ENCODE measurements at regions not wholly inside any gene's neighbourhood (a gene's known extent, or its start where the extent isn't known, plus 50 kb on each side); places are given as distances from the start of the nearest gene placed in this dataset.

DNA sequence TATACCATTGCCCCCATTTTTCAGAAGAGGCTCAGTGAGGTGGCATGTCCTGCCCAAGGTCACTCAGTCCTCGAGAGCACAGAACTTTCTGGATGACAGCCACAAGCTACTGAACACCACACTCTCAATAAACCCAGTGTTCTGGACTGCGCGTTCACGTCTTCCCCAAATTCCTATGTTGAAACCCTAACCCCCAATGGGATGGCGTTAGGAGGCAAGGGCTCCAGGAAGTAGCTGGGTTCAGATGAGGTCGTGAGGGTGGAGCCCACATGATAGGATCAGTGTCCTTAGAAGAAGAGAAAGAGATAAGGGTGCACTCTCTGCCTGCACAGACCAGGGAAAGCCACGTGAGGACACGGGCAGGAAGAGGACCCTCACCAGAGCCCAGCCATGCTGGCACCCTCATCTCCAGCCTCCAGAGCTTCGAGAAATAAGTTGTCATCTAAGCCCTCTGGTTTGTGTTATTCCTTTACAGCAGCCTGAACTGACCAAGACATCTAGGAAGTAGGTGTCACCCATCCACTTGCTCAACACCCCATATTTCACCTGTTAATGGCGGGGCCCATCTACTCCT is 324.0 kb downstream of the UACA start:
- no peak for DNase-seq
- Histone ChIP-seq H3K4me3 (ENCODE audit: low read length in 3 of 3) (no peak overlapping the region), H3K9ac (ENCODE audit: low read length in 3 of 3) (no peak overlapping the region), H3K4me1 (ENCODE audit: control insufficient read depth in 2 of 3, insufficient read depth in 2 of 3, low read depth in 1 of 3, low read length in 3 of 3) (no peaks in the 10 kb centered on the region), H3K27me3 (ENCODE audit: control insufficient read depth, insufficient read depth, low read length) (no peaks in the 10 kb centered on the region), H3K36me3 (ENCODE audit: control insufficient read depth in 2 of 3, insufficient read depth in 3 of 3, low read length in 3 of 3) (no peaks in the 10 kb centered on the region), H3K9me3 (ENCODE audit: control insufficient read depth in 2 of 3, insufficient read depth in 1 of 3, low read length in 3 of 3) (no peaks in the 10 kb centered on the region), H3K27ac (ENCODE audit: low read depth in 2 of 2, low read length in 2 of 2) (no peak overlapping the region)
- FAIRE-seq = no peak
- TF ChIP-seq, protein P1, sequence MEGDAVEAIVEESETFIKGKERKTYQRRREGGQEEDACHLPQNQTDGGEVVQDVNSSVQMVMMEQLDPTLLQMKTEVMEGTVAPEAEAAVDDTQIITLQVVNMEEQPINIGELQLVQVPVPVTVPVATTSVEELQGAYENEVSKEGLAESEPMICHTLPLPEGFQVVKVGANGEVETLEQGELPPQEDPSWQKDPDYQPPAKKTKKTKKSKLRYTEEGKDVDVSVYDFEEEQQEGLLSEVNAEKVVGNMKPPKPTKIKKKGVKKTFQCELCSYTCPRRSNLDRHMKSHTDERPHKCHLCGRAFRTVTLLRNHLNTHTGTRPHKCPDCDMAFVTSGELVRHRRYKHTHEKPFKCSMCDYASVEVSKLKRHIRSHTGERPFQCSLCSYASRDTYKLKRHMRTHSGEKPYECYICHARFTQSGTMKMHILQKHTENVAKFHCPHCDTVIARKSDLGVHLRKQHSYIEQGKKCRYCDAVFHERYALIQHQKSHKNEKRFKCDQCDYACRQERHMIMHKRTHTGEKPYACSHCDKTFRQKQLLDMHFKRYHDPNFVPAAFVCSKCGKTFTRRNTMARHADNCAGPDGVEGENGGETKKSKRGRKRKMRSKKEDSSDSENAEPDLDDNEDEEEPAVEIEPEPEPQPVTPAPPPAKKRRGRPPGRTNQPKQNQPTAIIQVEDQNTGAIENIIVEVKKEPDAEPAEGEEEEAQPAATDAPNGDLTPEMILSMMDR (IDR thresholded peaks at IDR 0.05; ENCODE audit: borderline replicate concordance, extremely low read depth, insufficient read depth) = no peak
- intact Hi-C loops (cut with DNase I) = no loop called here

DNA sequence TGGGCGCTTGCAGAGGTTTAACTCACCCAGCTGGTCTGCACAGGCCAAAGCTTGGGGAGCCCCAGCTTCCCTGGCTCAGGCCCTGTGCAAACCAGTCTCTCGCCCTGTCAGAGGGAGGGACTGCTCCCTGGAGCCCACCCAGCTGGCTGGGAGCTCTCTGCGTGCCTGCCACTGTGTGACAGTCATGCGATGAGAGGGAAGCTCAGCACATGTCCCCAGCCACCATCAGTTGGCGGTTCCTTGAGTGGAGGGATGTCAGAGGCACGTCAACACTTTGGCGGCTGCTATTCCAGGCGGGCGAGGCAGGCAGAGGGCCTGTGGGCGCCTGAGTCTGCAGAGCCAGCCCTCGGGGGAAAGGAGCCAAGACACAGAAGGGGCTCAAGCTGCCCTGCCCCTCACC is 324.6 kb downstream of the UACA start:
- Histone ChIP-seq H3K27me3 (ENCODE audit: control insufficient read depth, insufficient read depth, low read length) (no peaks in the 10 kb centered on the region), H3K9ac (ENCODE audit: low read length in 3 of 3) (no peak overlapping the region), H3K36me3 (ENCODE audit: control insufficient read depth in 2 of 3, insufficient read depth in 3 of 3, low read length in 3 of 3) (no peaks in the 10 kb centered on the region), H3K27ac (ENCODE audit: low read depth in 2 of 2, low read length in 2 of 2) (no peak overlapping the region), H3K4me1 (ENCODE audit: control insufficient read depth in 2 of 3, insufficient read depth in 2 of 3, low read depth in 1 of 3, low read length in 3 of 3) (peaks cover 0 to 4% (median 0%) of the 10 kb centered on the region in 3 donors), H3K4me3 (ENCODE audit: low read length in 3 of 3) (no peak overlapping the region), H3K9me3 (ENCODE audit: control insufficient read depth in 2 of 3, insufficient read depth in 1 of 3, low read length in 3 of 3) (no peaks in the 10 kb centered on the region)
- intact Hi-C loops (cut with DNase I) = no loop called here
- TF ChIP-seq, protein P1 (IDR thresholded peaks at IDR 0.05; ENCODE audit: borderline replicate concordance, extremely low read depth, insufficient read depth) = no peak
- no peak for DNase-seq
- FAIRE-seq = no peak

DNA sequence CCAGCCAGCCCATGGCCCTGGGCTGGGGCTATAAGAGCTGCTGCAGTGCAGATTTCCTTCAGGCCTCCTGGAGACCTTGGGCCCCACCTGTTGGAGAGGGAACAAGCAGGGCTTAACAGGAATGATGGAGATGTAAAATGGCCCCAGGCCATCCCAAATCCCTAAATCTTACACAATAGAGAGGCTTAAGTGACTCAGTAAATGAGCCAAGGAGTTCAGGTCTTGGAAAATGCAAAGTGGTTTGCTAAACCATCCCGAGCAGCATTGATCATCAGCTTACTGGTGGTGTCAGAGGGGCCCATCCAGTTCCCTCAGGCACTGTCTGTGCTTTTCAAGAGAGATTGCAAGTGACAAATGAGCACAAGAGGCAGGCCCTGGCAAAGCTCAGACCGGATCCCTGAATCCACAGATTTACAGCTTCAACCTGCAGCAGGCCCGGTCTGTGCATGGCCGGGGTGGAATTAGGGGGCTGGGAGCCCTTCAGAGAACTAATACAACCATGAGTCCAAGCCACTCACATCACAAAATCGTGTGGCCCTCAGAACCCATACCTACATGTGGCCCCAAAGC is 325.4 kb downstream of the UACA start:
- no peaks in the 10 kb centered on the region for H3K9me3 ChIP-seq (ENCODE audit: control insufficient read depth in 2 of 3, insufficient read depth in 1 of 3, low read length in 3 of 3)
- no peak overlapping the region for H3K27ac ChIP-seq (ENCODE audit: low read depth in 2 of 2, low read length in 2 of 2)
- no peaks in the 10 kb centered on the region for H3K36me3 ChIP-seq (ENCODE audit: control insufficient read depth in 2 of 3, insufficient read depth in 3 of 3, low read length in 3 of 3)
- DNase-seq (no peak), FAIRE-seq (no peak)
- H3K27me3 ChIP-seq (ENCODE audit: control insufficient read depth, insufficient read depth, low read length) = no peaks in the 10 kb centered on the region
- TF ChIP-seq, protein P1 (IDR thresholded peaks at IDR 0.05; ENCODE audit: borderline replicate concordance, extremely low read depth, insufficient read depth) = no peak
- H3K4me1 ChIP-seq (ENCODE audit: control insufficient read depth in 2 of 3, insufficient read depth in 2 of 3, low read depth in 1 of 3, low read length in 3 of 3) = peaks cover 0 to 4% (median 0%) of the 10 kb centered on the region in 3 donors
- H3K4me3 ChIP-seq (ENCODE audit: low read length in 3 of 3) = no peak overlapping the region
- intact Hi-C loops (cut with DNase I) = no loop called here
- no peak overlapping the region for H3K9ac ChIP-seq (ENCODE audit: low read length in 3 of 3)
